IMR-90 (cell line): ENCODE measurements at regions not wholly inside any gene's neighbourhood (a gene's known extent, or its start where the extent isn't known, plus 50 kb on each side); places are given as distances from the start of the nearest gene placed in this dataset.

Experiments
- CTCF ChIP-seq: conservative IDR thresholded peaks from 2 replicates; pipeline ENCODE4 v1.5.1; 2012; ENCODE audit warnings: mild to moderate bottlenecking, low read depth, low read length, improper control_type of control experiment
- NFE2L2 ChIP-seq: fragments of 150-350 bp; IDR thresholded peaks from 2 replicates; pipeline ENCODE4 v1.6.1; 2016; ENCODE audit warnings: low read depth, mild to moderate bottlenecking, low read length

- TF ChIP-seq CTCF: no peak
- TF ChIP-seq NFE2L2: no peak
Measured at GRCh38 chr6:6439778-6440177, 119.3 kb upstream of the F13A1 start.
